ENCODE measurements at regions not wholly inside any gene's neighbourhood (a gene's known extent, or its start where the extent isn't known, plus 50 kb on each side); places are given as distances from the start of the nearest gene placed in this dataset.

- Histone ChIP-seq H3K27ac (no peak overlapping the region), H3K27me3 (ENCODE audit: insufficient read depth, low read depth, severe bottlenecking) (no peaks in the 10 kb centered on the region), H3K4me3 (ENCODE audit: low read depth, low read length) (no peak overlapping the region), H3K36me3 (no peaks in the 10 kb centered on the region), H3K9me3 (ENCODE audit: severe bottlenecking) (no peaks in the 10 kb centered on the region)
- no peak for TF ChIP-seq CTCF (IDR thresholded peaks at IDR 0.05; ENCODE audit: low read depth, low read length)
- DNase-seq = no peak
Measured at GRCh38 chr14:48747561-48748089, 838.6 kb downstream of the RPS29 start.

GRCh38 chr14:48744202-48744601 lies 842.0 kb downstream of the RPS29 start:
- no peak for TF ChIP-seq CTCF (IDR thresholded peaks at IDR 0.05; ENCODE audit: low read depth, low read length)
- DNase-seq = no peak
- Histone ChIP-seq H3K4me3 (ENCODE audit: low read depth, low read length) (no peak overlapping the region), H3K9me3 (ENCODE audit: severe bottlenecking) (no peaks in the 10 kb centered on the region), H3K27ac (no peak overlapping the region), H3K27me3 (ENCODE audit: insufficient read depth, low read depth, severe bottlenecking) (no peaks in the 10 kb centered on the region), H3K36me3 (no peaks in the 10 kb centered on the region)

- no peak for TF ChIP-seq CTCF (IDR thresholded peaks at IDR 0.05; ENCODE audit: low read depth, low read length)
- Histone ChIP-seq H3K9me3 (ENCODE audit: severe bottlenecking) (no peaks in the 10 kb centered on the region), H3K36me3 (no peaks in the 10 kb centered on the region), H3K27ac (no peak overlapping the region), H3K27me3 (ENCODE audit: insufficient read depth, low read depth, severe bottlenecking) (no peaks in the 10 kb centered on the region), H3K4me3 (ENCODE audit: low read depth, low read length) (no peak overlapping the region)
- DNase-seq = no peak
Measured at GRCh38 chr14:48738186-48738925, 847.8 kb downstream of the RPS29 start.

- Histone ChIP-seq H3K4me3 (ENCODE audit: low read depth, low read length) (no peak overlapping the region), H3K27ac (no peak overlapping the region), H3K36me3 (no peaks in the 10 kb centered on the region), H3K27me3 (ENCODE audit: insufficient read depth, low read depth, severe bottlenecking) (no peaks in the 10 kb centered on the region), H3K9me3 (ENCODE audit: severe bottlenecking) (no peaks in the 10 kb centered on the region)
- no peak for DNase-seq
- no peak for TF ChIP-seq CTCF (IDR thresholded peaks at IDR 0.05; ENCODE audit: low read depth, low read length)
Measured at GRCh38 chr14:48735607-48736006, 850.6 kb downstream of the RPS29 start.

- no peak for DNase-seq
- no peaks in the 10 kb centered on the region for H3K27me3 ChIP-seq (ENCODE audit: insufficient read depth, low read depth, severe bottlenecking)
- no peak for TF ChIP-seq CTCF (IDR thresholded peaks at IDR 0.05; ENCODE audit: low read depth, low read length)
- no peak overlapping the region for H3K27ac ChIP-seq
- no peaks in the 10 kb centered on the region for H3K9me3 ChIP-seq (ENCODE audit: severe bottlenecking)
- H3K4me3 ChIP-seq (ENCODE audit: low read depth, low read length) = no peak overlapping the region
- H3K36me3 ChIP-seq = no peaks in the 10 kb centered on the region
Measured at GRCh38 chr14:48731260-48731659, 854.9 kb downstream of the RPS29 start.
